SKM-1 (cell line): ENCODE measurements at regions not wholly inside any gene's neighbourhood (a gene's known extent, or its start where the extent isn't known, plus 50 kb on each side); places are given as distances from the start of the nearest gene placed in this dataset.

ENCODE experiments used
- DNase-seq: peaks from one replicate; lab custom pipeline; 2025; ENCODE audit not compliant: unreplicated experiment; lab: John Stamatoyannopoulos, UW

DNA sequence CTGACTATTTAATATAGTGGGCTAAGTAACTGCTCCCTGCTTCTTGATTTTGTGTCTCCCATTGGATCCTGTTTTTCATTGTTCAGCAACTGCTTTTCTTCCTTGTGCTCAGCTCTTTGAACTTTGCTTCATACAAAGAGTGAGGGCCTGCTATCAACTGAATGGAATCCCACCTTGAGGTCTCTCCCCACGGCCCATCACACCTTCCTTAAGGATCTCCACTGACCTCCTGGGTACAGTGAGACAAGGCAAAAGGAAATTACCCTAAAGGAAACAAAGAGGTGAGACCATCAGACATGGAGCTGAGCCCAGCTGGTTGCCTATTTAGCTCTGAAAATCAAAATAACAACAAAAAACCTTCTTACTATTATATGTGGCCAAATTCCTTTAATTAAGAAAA lies 91.3 kb upstream of the RPL34 start:
- DNase-seq, result no peak

DNA sequence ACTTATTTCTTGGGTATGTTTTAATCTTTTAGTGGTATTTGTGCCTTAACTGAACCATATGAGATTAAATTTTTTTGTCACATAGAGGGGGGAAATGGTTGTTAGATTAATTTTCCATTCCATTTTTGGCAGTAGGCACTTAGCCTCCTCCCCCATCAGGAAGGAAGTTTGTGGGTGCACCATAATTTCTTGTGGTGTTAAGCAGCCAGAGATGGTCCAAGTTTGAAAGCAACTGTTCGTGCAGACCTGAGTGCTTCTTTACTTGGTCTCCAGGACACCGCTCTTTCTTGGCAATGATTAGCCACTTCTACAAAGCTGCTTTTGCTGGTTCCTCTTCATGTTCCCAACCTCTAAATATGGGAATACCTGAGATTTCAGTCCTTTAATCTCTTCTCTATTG lies 92.7 kb upstream of the RPL34 start:
- DNase-seq, result no peak

DNA sequence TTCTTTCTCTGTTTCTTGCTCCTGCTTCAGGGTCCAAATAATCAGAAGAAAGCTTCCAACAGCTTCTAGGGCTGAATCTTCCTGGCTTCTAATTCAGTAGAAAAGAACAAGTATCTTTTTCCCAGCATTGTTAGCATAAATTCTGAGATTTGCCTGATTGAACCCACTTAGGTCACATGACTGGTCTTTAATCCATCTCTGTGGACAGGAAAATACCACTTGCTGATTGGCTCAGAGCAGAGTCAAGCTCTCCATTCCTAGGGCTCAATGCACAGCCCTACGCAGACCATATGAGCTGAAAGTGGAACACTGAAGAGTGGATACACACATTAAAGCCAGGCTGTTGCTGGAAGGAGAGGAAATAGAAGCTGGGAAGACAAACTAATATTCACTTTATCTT lies 99.6 kb upstream of the RPL34 start:
- no peak for DNase-seq

DNA sequence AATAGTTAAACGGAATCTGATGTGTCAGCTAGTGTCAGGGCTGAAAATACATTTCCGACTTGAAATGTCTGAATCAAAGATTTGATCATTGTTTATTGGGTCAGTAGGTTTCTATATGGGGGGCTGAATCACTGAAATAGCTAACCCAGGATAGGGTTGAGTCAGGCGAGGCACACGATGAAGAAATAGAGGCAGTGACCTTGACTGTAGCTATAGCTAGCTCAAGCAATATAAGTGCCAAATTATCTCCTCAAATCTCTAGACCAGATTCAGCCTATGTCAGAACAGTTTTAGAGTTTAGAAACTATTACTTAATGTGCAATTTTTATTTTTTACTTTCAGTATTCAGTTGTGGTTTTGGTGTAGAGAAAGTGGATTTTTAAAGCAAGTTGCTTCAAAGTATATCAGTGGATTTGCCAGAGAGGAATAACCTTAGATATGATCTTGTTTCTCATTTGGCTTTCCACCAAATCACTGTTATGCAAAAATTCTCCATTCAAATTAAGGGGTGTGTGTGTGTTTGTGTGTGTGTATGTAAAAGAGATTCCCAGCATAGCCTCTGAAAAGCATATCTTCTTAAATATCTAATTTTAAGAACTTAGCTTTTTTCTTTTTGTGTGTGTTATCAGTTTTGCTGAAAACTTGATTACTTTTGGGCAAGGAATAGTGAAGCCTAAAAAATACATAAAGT lies 100.3 kb upstream of the RPL34 start:
- no peak for DNase-seq

DNA sequence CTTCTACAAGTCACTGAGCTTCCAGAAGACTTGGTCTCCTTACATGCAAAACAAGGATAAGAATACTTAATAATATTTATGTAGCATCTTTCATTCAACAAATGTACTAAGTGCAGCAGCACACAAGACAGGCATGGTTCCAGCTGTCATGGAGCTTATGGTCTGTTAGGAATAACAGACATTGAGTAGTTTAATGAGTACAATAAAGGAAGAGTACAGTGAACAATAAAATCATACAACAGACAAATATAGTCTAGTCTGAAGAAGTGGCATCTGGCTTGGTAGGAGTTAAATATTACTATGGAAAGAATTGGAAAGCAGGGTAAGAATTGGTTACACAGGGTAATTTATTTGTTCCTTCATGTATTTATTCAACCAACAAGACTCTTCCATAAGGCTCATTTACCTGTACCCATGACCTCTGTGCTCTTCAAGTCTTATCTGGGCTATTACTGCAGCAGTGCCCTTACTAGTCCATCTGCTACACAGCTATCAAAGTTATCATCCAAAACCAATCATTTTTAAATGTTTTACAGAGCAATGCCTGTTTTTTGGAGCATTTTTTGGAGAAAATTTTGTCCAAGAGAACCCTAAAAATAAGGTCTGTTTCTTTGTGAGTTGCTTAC lies 101.1 kb upstream of the RPL34 start:
- DNase-seq, result no peak

DNA sequence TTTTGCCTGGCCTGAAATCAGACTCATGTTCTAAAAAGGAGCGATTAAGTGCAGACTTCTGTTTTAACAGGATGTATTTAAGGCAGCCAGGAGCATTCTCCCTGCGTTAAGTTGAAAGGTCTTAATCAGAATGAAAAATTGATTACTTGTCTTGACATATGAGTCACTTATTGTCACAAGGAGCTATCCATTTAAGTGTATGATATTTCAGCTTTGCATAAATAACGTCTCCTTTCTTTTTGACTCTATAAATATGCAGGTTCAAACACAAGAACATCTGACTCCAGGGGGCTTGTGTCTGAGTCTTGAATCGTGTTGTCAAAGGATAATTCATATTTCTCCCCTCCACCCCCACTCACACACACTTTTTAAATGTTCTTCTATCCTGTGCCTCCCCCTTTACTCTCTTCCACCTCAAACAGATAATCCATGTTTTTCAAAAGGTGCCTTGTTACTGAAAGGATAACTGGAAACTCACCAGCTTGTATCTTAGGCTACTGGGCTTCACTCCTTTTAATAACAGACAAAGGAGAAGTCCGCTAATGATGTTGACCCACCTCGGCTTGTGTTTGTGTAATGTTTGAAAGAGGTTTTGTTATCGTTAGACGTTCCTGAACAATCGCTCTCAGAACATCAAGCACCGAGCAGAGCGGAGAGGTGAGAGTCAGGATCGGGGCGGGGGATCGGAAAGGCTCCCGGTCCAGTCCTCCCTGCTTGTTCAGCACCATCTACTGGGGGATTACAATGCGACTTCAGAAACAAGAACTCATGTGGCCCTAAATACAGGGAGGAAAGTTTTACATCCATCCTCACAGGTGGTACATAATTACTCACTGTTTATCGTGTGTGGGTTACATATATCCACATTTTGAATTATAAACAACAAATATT lies 107.5 kb upstream of the RPL34 start:
- DNase-seq, result no peak

- no peak for DNase-seq
Measured at GRCh38 chr4:108511618-108512017, 108.8 kb upstream of the RPL34 start.

DNA sequence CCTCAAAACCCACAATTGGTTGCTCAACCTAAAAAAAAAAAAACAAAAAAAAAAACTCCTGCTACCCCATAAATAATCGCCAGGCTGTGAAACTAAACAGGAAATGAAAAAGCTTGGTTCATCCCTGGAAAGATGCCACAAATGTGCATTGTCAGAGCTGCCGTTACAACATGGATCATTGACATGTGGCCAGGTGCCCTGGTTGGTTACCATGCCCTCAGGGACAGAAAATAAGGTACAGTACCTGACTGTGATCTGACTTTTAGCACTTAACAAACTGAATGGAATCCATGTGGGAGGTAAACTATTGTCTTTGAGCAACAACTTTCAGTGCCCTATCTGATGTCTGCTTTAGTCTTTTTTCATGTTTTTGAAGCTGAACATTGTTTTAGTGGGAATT lies 118.0 kb upstream of the RPL34 start:
- no peak for DNase-seq

- DNase-seq, result no peak
Measured at GRCh38 chr4:108498925-108499324, 121.5 kb upstream of the RPL34 start.

- no peak for DNase-seq
Measured at GRCh38 chr4:108493596-108493931, 126.8 kb upstream of the RPL34 start.

DNA sequence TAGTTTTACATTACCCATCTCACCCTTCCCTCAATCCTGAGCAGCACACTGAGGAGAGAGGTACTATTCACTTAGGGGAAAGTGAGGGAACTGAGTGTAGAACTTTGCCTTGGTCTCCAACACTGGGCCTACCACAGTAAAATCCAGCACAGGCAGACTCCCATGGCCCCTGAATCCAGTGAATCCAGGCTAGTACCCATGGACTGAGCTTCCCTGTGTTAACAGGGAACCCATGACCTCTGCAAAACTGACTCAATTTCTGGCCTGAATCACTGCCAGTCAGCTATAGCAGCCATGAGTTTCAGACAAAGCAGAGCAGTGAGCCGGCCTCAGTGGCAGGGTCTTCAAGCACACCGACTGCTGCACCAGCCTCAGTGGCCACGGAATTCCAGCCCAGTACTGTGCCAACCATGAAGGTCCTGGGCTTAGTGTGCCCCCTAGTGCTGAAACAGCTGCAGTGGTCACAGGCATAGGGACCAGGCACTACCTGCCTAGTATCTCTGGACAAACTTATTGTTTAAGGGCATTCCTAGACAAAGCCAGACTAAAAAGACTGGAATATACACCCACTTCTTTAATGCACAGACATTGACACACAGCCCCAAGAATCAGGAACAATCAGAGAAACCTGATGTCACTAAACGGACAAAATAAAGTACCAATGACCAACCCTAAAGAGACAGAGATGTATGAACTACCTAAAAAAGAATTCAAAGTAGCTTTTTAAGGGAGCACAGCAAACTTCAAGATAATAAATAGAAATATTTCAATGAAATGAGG lies 127.4 kb upstream of the RPL34 start:
- DNase-seq, result peak; percentile 28

DNA sequence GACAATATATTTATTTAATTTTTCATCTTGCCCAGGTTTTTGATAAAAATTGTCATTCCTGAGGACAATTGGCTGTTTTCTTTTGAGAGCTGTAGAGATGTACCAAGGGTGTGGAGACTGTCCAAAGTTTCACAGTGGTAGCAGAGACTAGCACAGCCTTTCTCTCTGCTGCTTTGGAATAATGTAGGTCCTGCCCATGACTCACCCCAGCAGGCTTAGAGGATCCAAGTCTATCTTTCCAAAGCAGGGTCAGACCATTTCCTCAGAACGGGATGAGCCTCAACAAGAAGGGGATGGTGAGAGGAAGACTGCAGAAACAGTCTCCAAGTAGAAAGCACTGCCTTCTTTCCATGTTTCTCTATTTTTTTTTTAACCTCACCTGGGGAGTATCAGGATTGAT lies 131.5 kb upstream of the RPL34 start:
- no peak for DNase-seq

DNA sequence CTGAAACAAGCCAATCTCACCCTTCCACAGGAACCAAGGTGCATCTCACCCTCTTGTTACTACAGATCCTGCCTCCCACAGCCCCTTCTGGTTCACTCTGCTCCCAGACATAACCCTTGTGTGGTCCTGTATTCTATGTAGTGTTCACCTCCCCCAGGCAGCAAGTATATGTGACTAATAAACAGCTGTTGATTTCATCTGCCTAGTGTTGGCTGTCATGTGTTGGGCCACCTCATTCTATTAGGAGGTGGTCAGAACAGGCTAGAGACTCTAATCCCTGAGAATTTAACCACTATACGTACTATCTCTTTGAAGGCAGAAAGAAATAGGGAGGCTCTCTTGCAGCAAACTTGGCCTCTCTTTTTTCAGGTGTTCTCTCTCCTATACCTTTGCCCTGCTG lies 134.3 kb upstream of the RPL34 start:
- DNase-seq, result no peak

- DNase-seq, result no peak
Measured at GRCh38 chr4:108484187-108484586, 136.2 kb upstream of the RPL34 start.

GRCh38 chr4:108483650-108484049 lies 136.7 kb upstream of the RPL34 start:
- DNase-seq, result no peak

DNA sequence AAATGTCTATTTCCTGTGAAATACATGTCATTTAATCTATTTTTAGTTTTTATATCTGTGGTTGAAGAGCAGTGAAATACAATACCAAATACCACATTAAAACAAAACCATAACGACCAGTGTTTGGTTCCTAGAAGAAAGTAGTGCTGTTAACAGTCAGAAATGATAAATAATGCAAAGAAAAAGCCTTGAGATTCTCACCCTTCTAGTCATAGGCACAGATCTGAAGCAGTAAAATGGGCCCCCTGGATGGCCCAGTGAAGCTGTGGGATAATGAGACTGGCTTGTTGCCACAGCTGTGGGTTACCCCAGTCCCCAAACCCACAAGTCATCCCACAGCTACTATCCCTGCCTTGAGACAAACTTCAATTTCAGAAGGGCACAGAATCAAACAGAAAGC lies 137.3 kb upstream of the RPL34 start:
- no peak for DNase-seq

- no peak for DNase-seq
Measured at GRCh38 chr4:108480881-108481280, 139.5 kb upstream of the RPL34 start.

- DNase-seq, result no peak
Measured at GRCh38 chr4:108477527-108478108, 142.8 kb upstream of the RPL34 start.

GRCh38 chr4:108473163-108473720 lies 147.1 kb upstream of the RPL34 start:
- no peak for DNase-seq

GRCh38 chr4:108466936-108467902 lies 153.2 kb upstream of the RPL34 start:
- no peak for DNase-seq
